ENCODE measurements at regions not wholly inside any gene's neighbourhood (a gene's known extent, or its start where the extent isn't known, plus 50 kb on each side); places are given as distances from the start of the nearest gene placed in this dataset.

GRCh38 chr3:181417748-181418147, 294.0 kb upstream of the SOX2 start:
- BruUV-seq (replicated peaks): no TSS peak
- Histone ChIP-seq H3K4me1 (ENCODE audit: insufficient read depth, low read length, poor library complexity, severe bottlenecking) (no peaks in the 10 kb centered on the region), H3K36me3 (ENCODE audit: insufficient read depth, low read length, poor library complexity, severe bottlenecking) (no peaks in the 10 kb centered on the region), H3K27ac (ENCODE audit: low read depth, low read length, poor library complexity, severe bottlenecking) (no peak overlapping the region), H3K9me3 (ENCODE audit: low read depth, low read length, poor library complexity, severe bottlenecking) (no peaks in the 10 kb centered on the region), H3K27me3 (replicated peaks; ENCODE audit: insufficient read depth, low read depth, low read length, poor library complexity) (no peaks in the 10 kb centered on the region), H3K4me3 (ENCODE audit: low read depth, low read length, poor library complexity, severe bottlenecking) (no peak overlapping the region)
- intact Hi-C loops (cut with micrococcal nuclease; ENCODE audit: unreplicated experiment): loop anchor here (2.0 kb wide), 1 partner anchor 13 kb away; no protein-coding TSS in a partner anchor
- DNase-seq (ENCODE audit: low spot score): no peak
- ChIA-PET POLR2A (ENCODE audit: low non-redundant PET) (no interaction called here), CTCF (no interaction called here)
- TF ChIP-seq CTCF (conservative IDR thresholded peaks at IDR 0.05; ENCODE audit: low read depth, low read length) (no peak), EZH2 (IDR thresholded peaks at IDR 0.05; ENCODE audit: borderline replicate concordance, low read depth, low read length, poor library complexity, severe bottlenecking) (no peak)

- ChIA-PET POLR2A (ENCODE audit: low non-redundant PET) (no interaction called here), CTCF (no interaction called here)
- DNase-seq (ENCODE audit: low spot score): no peak
- intact Hi-C loops (cut with micrococcal nuclease; ENCODE audit: unreplicated experiment): no loop called here
- H3K9me3 ChIP-seq (ENCODE audit: low read depth, low read length, poor library complexity, severe bottlenecking): no peaks in the 10 kb centered on the region
- no peaks in the 10 kb centered on the region for H3K27me3 ChIP-seq (replicated peaks; ENCODE audit: insufficient read depth, low read depth, low read length, poor library complexity)
- no peaks in the 10 kb centered on the region for H3K4me1 ChIP-seq (ENCODE audit: insufficient read depth, low read length, poor library complexity, severe bottlenecking)
- no peak overlapping the region for H3K27ac ChIP-seq (ENCODE audit: low read depth, low read length, poor library complexity, severe bottlenecking)
- no peaks in the 10 kb centered on the region for H3K36me3 ChIP-seq (ENCODE audit: insufficient read depth, low read length, poor library complexity, severe bottlenecking)
- no peak overlapping the region for H3K4me3 ChIP-seq (ENCODE audit: low read depth, low read length, poor library complexity, severe bottlenecking)
- no TSS peak for BruUV-seq (replicated peaks)
- no peak for TF ChIP-seq CTCF (conservative IDR thresholded peaks at IDR 0.05; ENCODE audit: low read depth, low read length)
- no peak for TF ChIP-seq EZH2 (IDR thresholded peaks at IDR 0.05; ENCODE audit: borderline replicate concordance, low read depth, low read length, poor library complexity, severe bottlenecking)
Measured at GRCh38 chr3:181410870-181411269, 300.9 kb upstream of the SOX2 start.

GRCh38 chr3:181403876-181404660, 307.7 kb upstream of the SOX2 start:
- Histone ChIP-seq H3K4me1 (ENCODE audit: insufficient read depth, low read length, poor library complexity, severe bottlenecking) (no peaks in the 10 kb centered on the region), H3K36me3 (ENCODE audit: insufficient read depth, low read length, poor library complexity, severe bottlenecking) (no peaks in the 10 kb centered on the region), H3K27me3 (replicated peaks; ENCODE audit: insufficient read depth, low read depth, low read length, poor library complexity) (no peaks in the 10 kb centered on the region), H3K9me3 (ENCODE audit: low read depth, low read length, poor library complexity, severe bottlenecking) (no peaks in the 10 kb centered on the region), H3K27ac (ENCODE audit: low read depth, low read length, poor library complexity, severe bottlenecking) (no peak overlapping the region), H3K4me3 (ENCODE audit: low read depth, low read length, poor library complexity, severe bottlenecking) (no peak overlapping the region)
- BruUV-seq (replicated peaks): no TSS peak
- CTCF ChIA-PET: no interaction called here
- intact Hi-C loops (cut with micrococcal nuclease; ENCODE audit: unreplicated experiment): loop anchor here (2.0 kb wide), 1 partner anchor 15 kb away; no protein-coding TSS in a partner anchor
- POLR2A ChIA-PET (ENCODE audit: low non-redundant PET): no interaction called here
- TF ChIP-seq CTCF (conservative IDR thresholded peaks at IDR 0.05; ENCODE audit: low read depth, low read length) (no peak), EZH2 (IDR thresholded peaks at IDR 0.05; ENCODE audit: borderline replicate concordance, low read depth, low read length, poor library complexity, severe bottlenecking) (no peak)
- no peak for DNase-seq (ENCODE audit: low spot score)

All from A673 (cell line).